Stimulated activated naive CD8-positive, alpha-beta T cell treated with anti-CD3 and anti-CD28 coated beads, Interleukin-15, Interleukin-2, amounts not matched to agents 100 ng/mL and 50 ng/mL, for 24 hours (primary cell): ENCODE measurements at regions not wholly inside any gene's neighbourhood (a gene's known extent, or its start where the extent isn't known, plus 50 kb on each side); places are given as distances from the start of the nearest gene placed in this dataset.
"Not testable (repeated sequence)": the region's sequence is repeated elsewhere in the genome, so short reads cannot be mapped to it uniquely, and the experiment has no call there.

Source experiments
- H3K27ac Mint-ChIP-seq: one replicate; pipeline ENCODE4 v1.8.0; 2021; ENCODE audit warnings: mild to moderate bottlenecking, mixed read lengths
- H3K27me3 Mint-ChIP-seq: one replicate; pipeline ENCODE4 v1.8.0; 2021; ENCODE audit warnings: mixed read lengths
- H3K36me3 Mint-ChIP-seq: one replicate; pipeline ENCODE4 v1.8.0; 2021; ENCODE audit warnings: low read depth, mixed read lengths
- H3K4me1 Mint-ChIP-seq: one replicate; pipeline ENCODE4 v1.8.0; 2021; ENCODE audit warnings: low read depth, mixed read lengths
- H3K4me3 Mint-ChIP-seq: one replicate; pipeline ENCODE4 v1.8.0; 2021; ENCODE audit warnings: mild to moderate bottlenecking, mixed read lengths
- H3K9me3 Mint-ChIP-seq: one replicate; pipeline ENCODE4 v1.8.0; 2021; ENCODE audit warnings: mixed read lengths

DNA sequence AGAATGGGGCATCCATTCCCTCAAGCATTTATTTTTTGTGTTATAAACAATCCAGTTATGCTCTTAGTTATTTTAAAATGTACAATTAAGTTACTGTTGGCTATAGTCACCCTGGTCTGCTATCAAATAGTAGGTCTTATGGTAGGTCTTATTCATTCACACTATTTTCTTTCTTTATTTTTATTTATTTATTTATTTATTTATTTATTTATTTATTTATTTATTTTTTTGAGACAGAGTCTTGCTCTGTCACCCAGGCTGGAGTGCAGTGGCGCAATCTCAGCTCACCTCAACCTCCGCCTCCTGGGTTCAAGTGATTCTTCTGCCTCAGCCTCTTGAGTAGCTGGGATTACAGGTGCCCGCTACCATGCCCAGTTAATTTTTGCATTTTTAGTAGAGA, 967.4 kb upstream of the AUTS2 start:
- H3K36me3 Mint-ChIP-seq, H3K4me1 Mint-ChIP-seq, H3K4me3 Mint-ChIP-seq, H3K27me3 Mint-ChIP-seq, H3K27ac Mint-ChIP-seq: not testable (repeated sequence)
- peaks cover 12% of the 10 kb centered on the region for H3K9me3 Mint-ChIP-seq

DNA sequence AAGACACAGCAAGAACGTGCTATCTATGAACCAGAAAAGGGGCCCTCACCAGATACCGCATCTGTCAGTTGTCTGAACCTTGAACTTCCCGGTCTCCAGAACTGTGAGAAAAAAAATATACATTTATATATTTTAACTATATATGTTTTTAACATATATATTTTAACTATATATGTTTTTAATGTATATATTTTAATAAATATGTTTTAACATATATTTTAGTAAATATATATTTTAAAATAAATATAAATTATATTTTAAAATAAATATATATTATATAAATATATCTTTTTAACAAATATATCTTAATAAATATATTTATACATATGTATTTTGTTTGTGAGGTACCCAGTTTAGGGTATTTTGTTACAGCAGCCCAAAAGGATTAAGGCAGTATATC, 958.2 kb upstream of the AUTS2 start:
- Mint-ChIP-seq H3K9me3 (peaks cover 3% of the 10 kb centered on the region), H3K36me3 (no peaks in the 10 kb centered on the region), H3K27ac (no peak overlapping the region), H3K27me3 (no peaks in the 10 kb centered on the region), H3K4me1 (no peaks in the 10 kb centered on the region), H3K4me3 (no peak overlapping the region)

DNA sequence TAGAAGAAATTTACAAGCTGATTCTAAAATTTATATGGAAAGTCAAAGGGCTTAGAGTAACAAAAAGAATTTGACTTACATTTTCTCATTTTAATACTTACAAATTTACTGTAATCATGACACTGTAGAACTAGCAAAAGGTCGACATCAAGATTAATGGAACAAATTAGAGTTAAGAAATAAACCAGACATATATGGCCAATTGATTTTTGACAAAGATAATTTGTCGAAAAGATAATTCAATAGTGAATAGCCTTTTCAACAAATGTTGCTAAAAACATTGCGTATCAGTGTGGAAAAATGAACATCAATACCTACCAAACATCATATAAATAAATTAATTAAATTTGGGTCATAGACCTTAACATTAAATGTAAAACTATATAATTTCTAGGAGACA, 955.5 kb upstream of the AUTS2 start:
- Mint-ChIP-seq H3K9me3 (peaks cover 6% of the 10 kb centered on the region), H3K4me1 (no peaks in the 10 kb centered on the region), H3K27ac (no peak overlapping the region), H3K27me3 (no peaks in the 10 kb centered on the region), H3K36me3 (no peaks in the 10 kb centered on the region), H3K4me3 (no peak overlapping the region)

DNA sequence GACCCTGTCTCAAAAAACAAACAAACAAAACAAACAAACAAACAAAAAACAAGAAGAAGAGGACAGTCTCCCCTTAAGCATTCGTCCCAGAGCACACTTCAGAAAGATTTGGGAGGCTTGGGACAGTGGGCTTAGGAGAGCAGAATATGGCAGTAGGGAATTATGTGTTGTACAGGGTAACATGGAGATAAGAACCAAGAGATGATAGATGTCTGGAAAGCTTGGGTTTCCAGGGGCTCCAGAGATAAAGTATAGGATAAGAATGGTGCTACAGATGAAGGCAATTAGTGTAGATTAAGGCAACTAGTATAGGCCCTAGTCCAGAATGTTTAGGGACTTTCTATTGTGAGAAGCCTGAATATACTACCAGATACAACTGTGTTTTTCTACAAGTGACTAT, 934.9 kb upstream of the AUTS2 start:
- Mint-ChIP-seq H3K4me1 (no peaks in the 10 kb centered on the region), H3K27me3 (no peaks in the 10 kb centered on the region), H3K36me3 (no peaks in the 10 kb centered on the region), H3K9me3 (peaks cover 7% of the 10 kb centered on the region), H3K27ac (no peak overlapping the region), H3K4me3 (no peak overlapping the region)

DNA sequence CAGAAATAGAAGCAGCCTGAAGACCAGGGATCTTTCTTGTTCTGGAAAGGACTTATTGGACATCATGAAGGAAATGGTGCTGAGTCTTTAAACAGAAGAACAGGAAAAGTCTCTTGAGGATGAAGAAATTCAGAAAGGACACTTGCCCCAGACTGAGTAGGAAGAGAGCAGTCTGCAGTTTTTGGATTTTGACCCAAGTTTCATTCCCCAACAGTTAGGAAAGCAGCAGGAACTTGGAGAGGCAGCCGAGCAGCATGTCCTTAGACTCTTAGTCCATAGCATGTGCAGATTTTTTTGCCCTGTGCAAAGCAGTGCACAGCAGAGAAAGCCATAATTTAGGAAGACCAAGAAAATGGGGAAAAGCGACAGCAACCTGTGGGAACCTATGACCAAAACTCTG, 927.2 kb upstream of the AUTS2 start:
- Mint-ChIP-seq H3K27ac (no peak overlapping the region), H3K36me3 (no peaks in the 10 kb centered on the region), H3K27me3 (no peaks in the 10 kb centered on the region), H3K4me3 (no peak overlapping the region), H3K9me3 (peaks cover 20% of the 10 kb centered on the region), H3K4me1 (no peaks in the 10 kb centered on the region)

DNA sequence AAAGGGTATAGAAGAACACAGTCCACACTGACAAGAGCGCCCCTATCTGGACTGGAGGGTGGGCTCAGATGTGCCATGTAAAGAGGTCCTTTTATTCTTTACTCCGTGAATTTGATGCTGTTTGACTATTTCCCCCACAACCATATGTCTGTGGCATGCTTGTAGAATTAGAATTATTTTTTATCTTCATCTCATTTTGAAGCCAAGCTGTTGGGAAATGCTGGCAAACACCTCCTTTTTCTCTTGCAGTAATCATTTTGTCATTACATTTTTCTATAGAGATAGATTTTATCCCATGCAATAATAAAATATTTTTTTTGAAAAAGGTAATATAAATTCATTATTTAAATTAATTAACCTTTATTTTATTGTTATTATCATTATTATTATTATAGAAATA, 926.6 kb upstream of the AUTS2 start:
- Mint-ChIP-seq H3K27me3 (no peaks in the 10 kb centered on the region), H3K4me1 (no peaks in the 10 kb centered on the region), H3K27ac (no peak overlapping the region), H3K36me3 (no peaks in the 10 kb centered on the region), H3K4me3 (no peak overlapping the region), H3K9me3 (peaks cover 22% of the 10 kb centered on the region)

DNA sequence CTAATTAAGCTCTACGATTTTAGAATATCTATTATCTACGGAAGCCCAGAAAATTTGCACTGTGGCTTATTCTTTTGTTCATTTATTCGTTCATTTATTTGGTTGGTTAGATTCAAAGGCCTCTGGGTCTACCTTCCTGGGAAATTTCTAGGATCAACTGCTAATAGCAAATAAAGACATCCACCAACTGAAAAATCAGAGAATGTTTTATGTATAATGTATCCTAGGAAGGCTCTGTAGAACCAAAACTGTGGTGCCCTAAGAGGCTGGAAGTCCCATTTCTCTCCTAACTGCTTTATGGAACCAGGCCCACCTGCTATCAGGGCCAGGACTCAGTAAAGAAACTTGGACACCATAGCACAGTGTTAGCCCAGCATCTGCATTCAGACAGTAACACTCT, 923.4 kb upstream of the AUTS2 start:
- Mint-ChIP-seq H3K4me1 (no peaks in the 10 kb centered on the region), H3K9me3 (peaks cover 25% of the 10 kb centered on the region), H3K27ac (no peak overlapping the region), H3K27me3 (no peaks in the 10 kb centered on the region), H3K4me3 (no peak overlapping the region), H3K36me3 (no peaks in the 10 kb centered on the region)

DNA sequence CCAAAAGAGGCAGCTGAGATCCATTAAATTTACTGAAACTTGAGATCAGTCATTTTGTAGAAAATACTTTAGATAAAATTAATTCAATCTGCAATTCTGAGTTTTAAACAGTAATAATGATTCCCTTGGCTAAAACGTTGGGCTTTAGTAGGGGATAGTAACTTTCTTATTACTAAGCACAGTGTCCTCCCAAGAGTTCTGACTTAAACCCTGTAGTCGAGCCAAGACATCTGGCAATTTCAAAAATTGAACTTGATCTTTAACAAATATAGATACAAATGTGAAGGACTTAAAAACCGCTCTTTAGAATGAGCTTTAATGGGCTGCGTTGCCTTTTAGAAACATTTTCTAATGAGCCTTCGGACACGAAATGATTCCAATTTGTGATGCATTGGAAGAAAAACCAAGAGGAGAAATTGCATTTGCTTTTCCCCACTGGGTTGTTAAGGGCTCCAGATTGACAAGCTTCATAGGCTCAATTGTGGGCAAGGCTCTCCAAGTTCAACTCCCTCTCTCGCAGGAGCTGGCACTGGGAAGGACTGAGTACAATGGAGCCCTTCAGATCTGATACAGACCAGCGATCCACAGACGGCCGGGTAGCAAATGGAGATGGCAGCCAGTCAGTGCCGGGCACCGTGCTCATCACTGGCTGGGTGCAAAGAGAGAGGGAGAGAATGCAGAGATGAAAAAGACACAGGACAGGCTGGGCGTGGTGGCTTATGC, 921.3 kb upstream of the AUTS2 start:
- Mint-ChIP-seq H3K36me3 (no peaks in the 10 kb centered on the region), H3K27ac (no peak overlapping the region), H3K4me1 (no peaks in the 10 kb centered on the region), H3K4me3 (no peak overlapping the region), H3K27me3 (no peaks in the 10 kb centered on the region), H3K9me3 (peaks cover 18% of the 10 kb centered on the region)

DNA sequence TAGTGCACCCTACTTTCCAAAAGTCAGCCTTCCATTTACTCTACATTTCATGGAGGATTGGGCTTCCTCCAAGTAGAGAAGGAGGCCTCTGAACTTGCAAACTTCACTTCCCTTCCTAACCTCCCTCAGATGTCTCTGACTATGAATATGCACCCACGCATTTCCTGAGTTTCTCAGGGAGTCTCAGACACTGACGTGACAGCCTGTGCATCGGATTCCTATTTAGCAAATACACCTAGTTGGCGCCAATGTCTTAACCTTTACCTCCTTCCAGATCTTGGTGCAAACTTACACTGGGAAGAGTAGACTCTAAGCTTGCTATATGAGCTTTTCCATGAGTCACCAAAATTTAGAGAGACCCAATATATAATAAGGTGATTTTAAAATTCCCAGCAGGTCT, 920.1 kb upstream of the AUTS2 start:
- H3K27ac Mint-ChIP-seq, result no peak overlapping the region
- H3K4me3 Mint-ChIP-seq, result no peak overlapping the region
- no peaks in the 10 kb centered on the region for H3K27me3 Mint-ChIP-seq
- no peaks in the 10 kb centered on the region for H3K4me1 Mint-ChIP-seq
- no peaks in the 10 kb centered on the region for H3K36me3 Mint-ChIP-seq
- H3K9me3 Mint-ChIP-seq, result peaks cover 18% of the 10 kb centered on the region

DNA sequence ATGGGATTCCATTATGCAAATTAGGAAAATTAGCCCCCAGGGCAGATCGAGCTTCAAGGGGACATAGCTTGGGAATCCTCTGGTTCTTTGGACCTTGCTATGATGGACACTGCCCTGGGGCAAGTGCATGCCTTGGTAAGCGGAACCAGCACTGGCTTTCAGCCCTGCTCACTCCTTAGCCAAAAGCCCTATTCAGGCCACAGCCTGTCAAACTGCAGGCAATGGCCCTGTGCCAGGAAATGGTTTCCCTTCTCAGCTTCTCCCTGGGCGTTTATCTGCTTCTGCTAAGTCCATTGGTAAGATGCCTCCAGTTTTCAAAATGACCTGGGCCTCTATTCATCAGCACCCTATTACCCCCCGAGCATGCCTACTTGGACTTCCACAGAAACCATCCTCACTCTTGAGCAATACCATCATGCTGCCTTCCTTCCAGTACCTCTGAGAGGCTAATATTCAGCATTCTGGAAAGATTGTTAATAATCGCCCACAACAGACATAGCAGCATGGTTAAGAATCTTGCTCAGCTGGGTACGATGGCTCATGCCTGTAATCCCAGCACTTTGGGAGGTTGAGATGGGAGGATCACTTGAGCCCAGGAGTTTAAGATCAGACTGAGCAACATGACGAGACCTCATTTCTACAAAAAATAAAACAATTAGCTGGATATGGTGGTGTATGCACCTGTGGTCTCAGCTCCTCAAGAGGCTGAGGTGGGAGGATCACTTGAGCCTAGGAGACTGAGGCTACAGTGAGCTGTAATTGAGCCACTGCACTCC, 918.6 kb upstream of the AUTS2 start:
- Mint-ChIP-seq H3K27ac (no peak overlapping the region), H3K4me1 (no peaks in the 10 kb centered on the region), H3K4me3 (no peak overlapping the region), H3K27me3 (no peaks in the 10 kb centered on the region), H3K36me3 (no peaks in the 10 kb centered on the region), H3K9me3 (peaks cover 14% of the 10 kb centered on the region)

DNA sequence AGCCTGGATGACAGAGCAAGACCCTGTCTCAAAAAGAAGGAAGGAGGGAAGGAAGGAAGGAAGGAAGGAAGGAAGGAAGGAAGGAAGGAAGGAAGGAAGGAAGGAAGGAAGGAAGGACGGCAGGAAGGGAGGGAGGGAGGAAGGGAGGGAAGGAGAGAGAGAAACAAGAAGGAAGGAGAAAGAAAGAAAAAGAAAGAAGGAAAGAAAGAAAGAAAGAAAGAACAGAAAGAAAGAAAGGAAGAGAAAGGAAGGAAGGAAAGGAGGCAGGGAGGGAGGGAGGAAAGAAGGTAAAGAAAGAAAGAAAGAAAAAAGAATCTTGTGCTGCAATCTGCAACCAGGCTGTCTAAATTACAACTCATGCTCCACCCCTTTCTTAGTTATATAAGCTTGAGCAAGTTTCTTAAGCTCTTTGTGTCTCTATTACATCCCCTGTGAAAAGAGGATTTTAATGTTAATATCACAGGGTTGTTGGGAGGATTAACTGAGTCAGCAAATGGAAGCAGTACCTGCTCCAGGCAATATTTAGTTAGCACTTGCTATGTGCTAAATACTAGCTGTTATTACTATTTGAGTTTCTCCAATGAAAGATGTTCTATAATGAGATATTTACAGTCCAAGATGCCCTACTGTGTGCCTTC, 917.9 kb upstream of the AUTS2 start:
- no peaks in the 10 kb centered on the region for H3K27me3 Mint-ChIP-seq
- no peak overlapping the region for H3K4me3 Mint-ChIP-seq
- no peak overlapping the region for H3K27ac Mint-ChIP-seq
- peaks cover 16% of the 10 kb centered on the region for H3K9me3 Mint-ChIP-seq
- H3K4me1 Mint-ChIP-seq, result no peaks in the 10 kb centered on the region
- no peaks in the 10 kb centered on the region for H3K36me3 Mint-ChIP-seq

DNA sequence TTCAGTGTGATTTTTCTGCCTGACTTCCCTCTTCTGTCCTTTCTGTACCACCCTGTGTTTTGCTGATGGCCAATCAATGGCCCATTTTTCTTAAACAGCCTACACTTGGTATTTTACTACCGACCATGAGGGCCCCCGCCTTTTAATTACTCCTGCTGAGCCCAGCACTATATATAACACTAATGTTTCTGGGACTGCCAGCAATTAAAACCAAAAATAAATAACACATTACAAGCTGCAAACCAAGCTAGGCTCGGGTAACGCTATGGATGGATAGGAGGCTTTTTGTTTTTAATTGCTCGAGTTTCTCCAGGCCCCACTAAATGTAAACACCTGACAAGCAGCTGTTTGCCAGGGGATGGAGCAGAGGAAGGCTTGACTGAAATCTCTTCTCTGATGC, 915.4 kb upstream of the AUTS2 start:
- Mint-ChIP-seq H3K36me3 (no peaks in the 10 kb centered on the region), H3K27me3 (no peaks in the 10 kb centered on the region), H3K9me3 (peaks cover 8% of the 10 kb centered on the region), H3K27ac (no peak overlapping the region), H3K4me3 (no peak overlapping the region), H3K4me1 (no peaks in the 10 kb centered on the region)

DNA sequence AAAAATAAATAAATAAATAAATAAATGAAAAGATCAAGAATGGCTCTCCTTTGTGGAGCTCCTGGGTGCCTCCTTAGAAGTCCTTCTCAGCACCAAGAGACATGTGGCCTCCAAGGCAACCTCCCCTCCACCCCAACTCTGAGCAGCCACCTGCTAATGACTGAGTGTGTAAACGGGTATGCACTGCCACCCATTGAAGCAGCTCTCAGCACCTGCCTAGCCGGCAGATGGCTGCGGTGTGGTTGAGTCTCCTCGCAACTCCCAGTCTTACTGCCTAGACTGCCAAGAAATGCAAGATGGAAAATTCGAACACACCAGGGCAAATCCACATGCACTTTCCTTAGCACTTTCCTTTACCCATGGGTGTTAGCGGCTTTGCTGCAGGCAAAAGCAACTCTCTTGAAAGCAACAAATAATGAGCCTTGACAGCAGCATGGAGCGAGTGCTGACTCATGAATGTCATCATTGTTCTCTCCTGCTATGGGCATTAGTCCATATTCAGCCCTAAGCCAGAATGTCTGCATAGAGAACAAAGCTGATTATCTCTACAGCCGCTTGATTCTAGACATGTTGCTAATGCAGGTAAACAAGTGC, 913.9 kb upstream of the AUTS2 start:
- Mint-ChIP-seq H3K4me1 (no peaks in the 10 kb centered on the region), H3K27ac (no peak overlapping the region), H3K4me3 (no peak overlapping the region), H3K27me3 (no peaks in the 10 kb centered on the region), H3K36me3 (no peaks in the 10 kb centered on the region), H3K9me3 (peaks cover 9% of the 10 kb centered on the region)

DNA sequence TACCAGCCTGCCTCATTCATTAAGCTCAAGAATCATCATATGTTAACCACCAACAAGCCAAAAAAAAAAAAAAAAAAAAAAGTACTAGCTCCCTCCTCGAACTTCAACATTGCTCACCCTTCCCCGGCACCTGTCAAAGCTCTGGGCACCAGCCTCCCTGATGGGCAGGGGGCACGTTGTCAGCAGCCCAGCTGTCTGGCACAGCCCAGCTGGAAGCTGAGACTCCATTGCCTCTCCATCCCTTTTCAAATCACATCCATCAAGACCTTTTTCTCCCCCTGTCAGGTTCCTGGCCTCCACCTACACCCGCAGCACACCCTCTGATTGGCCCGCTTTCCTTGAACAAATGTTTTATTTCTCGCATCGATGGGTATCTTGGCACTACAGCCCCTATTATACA, 913.3 kb upstream of the AUTS2 start:
- Mint-ChIP-seq H3K27ac (no peak overlapping the region), H3K9me3 (peaks cover 12% of the 10 kb centered on the region), H3K36me3 (no peaks in the 10 kb centered on the region), H3K27me3 (no peaks in the 10 kb centered on the region), H3K4me3 (no peak overlapping the region), H3K4me1 (no peaks in the 10 kb centered on the region)

DNA sequence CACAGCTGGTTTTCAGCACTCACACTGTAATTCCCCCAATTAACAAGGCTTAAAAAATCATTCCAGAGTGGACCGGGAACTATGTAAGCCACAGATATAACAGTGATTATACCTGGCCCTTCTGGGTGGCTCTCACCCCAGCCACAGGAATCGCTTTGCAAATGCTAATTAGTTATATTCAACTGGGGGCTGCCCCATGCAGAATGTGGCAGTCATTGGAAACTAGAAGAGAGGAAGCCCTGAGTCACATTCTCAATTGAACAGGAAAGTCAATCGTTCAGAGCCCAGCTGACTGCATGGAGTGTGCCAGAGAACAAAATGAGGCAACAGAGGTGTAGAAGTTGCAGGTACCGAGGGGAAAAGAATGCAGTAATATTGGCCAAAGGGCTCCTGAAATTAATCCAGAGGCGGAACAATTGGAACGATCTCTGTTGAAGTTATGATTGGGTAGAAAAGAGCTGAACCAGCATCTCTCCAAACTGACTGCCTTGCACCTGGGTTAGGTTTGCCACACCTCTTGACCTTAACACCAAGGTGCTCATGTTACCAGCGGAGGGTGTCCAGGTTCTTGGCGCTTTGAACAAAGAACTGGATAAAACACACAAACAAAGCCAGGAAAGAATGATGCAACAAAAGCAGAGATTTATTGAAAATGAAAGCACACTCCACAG, 909.7 kb upstream of the AUTS2 start:
- Mint-ChIP-seq H3K36me3 (no peaks in the 10 kb centered on the region), H3K27ac (no peak overlapping the region), H3K4me1 (no peaks in the 10 kb centered on the region), H3K4me3 (no peak overlapping the region), H3K9me3 (peaks cover 24% of the 10 kb centered on the region), H3K27me3 (no peaks in the 10 kb centered on the region)
